ENCODE measurements at regions not wholly inside any gene's neighbourhood (a gene's known extent, or its start where the extent isn't known, plus 50 kb on each side); places are given as distances from the start of the nearest gene placed in this dataset.

DNA sequence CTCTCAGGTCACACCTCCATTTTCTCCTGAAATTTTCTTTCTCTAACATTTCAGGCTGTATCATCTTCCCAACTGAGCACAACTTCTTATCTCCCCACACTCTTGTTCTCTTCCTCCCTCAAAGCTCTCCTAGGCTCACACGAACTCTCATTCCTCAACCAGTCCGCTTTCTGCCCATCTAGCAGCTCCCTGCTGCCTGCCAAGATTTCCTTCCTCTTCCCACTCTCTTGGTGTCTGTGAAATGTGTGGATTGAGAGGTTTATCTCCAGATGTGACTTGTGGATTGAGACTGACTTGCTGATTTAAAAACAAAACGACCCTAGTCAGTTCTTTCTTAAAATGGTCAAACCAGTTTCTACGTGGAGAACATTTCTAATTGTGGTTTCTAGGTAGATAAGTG, 106.3 kb downstream of the MTNR1B start:
- no peak for DNase-seq (ENCODE audit: low spot score)

DNA sequence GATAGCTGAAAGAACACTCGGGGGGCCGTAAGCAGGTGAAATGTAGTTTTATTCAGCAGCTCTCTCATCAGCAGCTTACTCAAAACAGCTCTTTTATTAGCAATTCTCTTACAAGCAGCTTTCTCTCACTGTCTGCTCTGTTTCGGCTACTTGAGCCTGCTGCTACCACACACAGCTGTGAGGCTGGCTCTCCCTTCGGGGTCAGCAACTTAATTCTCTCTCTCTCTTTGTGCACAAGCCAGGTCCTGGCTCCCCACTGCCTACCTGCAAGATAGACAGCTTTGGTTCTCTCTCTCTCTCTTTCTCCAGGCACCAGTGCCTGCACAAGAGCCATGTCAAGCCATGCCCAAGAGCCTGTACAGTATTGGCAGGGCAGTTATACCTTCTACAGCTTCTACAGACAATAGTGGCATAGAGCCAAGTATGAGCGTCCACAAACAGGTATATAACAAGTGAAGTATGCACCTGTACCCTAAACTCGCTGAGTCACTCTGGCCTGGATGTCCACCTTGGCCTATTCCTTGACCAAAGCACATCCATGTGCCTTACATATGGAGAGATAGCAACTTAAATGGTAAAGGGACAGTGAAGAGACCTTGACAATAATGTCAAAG, 110.8 kb downstream of the MTNR1B start:
- no peak for DNase-seq (ENCODE audit: low spot score)

DNA sequence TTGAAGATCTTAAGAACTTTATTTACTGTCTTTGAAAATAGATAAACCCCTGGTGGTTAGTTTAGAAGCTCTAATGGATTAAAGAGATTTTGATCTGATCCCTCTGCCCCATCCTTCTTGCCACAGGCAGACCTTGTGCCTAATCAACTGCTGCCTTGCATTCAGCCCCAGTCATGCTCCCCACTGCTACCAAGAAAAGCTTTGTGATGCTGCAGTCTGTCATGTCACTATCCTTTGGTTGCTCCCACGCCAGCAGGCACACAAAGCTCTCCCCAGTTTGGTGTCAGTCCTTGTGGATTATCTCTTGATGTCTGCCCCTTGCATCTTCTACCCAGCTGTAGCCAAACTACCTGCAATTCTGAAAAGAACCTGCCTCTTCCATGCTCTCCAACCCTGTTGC, 112.2 kb downstream of the MTNR1B start:
- DNase-seq (ENCODE audit: low spot score): no peak

DNA sequence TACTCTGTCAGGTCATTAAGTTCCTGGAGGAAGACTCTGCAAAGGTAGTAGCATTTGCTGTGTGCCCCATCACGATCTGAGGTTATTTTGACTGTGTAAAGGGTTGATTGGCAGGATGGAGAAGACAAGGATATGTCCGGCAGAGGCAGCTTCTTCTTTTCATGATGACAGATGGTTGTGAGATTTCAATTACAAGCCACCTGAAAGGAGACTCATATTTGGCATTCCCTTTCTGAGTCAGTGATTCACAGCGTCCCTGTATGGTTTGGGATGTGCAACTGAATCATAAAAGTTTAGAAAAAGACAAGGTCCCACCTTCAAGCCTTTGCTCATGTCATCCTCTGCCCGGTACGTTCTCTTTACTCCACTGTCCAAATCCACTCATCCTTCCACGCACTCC, 113.4 kb downstream of the MTNR1B start:
- no peak for DNase-seq (ENCODE audit: low spot score)

DNA sequence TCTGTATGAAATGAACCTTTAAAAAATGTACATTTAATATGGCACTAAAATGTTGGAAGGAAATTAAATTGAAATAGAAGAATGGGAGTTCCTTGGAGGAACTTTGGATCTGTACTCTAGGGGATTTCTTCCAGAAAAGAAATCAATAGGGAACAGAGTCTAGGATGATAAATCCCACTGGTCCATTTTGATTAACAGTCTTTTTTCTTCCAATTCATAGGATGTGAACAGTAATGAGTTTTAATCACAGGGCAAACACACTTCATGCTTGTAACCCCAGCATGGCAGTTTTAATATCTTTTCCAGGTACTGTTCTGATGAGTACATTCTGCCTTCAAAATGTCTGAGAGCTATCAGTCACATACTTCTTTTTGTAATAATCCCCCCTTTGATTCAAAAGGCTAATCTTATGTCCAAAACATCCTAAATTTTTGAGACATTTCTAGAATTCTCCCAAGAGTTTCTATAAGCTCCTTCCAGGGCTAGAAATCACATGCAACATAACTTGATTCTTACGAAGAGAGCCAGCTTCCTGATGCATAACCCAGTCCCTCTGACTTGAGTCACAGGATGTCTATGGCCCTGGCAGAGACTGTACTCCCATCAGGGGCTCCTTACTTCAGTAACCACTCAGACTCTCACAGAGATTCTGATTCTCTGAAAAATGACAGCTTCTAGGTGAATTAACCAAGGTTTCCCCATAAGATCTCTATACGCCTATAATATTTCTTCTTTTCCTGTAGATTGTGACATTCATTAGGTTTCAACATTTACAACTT, 112.9 kb downstream of the SLC36A4 start:
- no peak for DNase-seq (ENCODE audit: low spot score)

DNA sequence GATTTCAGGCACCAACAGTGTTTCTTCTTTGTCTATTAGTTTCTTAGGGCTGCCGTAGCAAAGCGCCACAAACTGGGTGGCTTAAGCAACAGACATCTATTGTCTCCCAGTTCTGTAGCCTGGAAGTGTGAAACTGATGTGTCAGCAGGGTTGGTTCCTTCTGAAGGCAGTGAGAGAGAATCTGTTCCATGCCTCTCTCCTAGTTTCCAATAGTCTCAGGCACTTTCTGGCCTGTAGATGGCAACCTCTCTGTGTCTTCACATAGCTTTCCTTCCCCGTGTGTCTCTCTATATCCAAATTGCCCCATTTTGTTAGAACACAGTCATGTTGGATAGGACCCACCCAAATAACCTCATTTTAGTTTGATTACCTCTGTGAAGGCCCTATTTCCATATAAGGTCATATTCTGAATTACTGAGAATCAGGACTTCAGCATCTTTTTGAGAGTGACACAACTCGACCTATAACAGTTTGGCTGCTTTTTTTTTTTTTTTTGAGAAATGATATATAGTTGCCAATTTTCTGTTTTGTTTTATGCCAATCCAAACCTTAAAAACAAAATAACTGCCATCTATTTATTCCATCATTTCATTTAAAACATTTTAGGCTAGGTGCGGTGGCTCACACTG, 108.2 kb downstream of the SLC36A4 start:
- DNase-seq (ENCODE audit: low spot score): peak; percentile 32
